ENCODE measurements at regions not wholly inside any gene's neighbourhood (a gene's known extent, or its start where the extent isn't known, plus 50 kb on each side); places are given as distances from the start of the nearest gene placed in this dataset.

DNA sequence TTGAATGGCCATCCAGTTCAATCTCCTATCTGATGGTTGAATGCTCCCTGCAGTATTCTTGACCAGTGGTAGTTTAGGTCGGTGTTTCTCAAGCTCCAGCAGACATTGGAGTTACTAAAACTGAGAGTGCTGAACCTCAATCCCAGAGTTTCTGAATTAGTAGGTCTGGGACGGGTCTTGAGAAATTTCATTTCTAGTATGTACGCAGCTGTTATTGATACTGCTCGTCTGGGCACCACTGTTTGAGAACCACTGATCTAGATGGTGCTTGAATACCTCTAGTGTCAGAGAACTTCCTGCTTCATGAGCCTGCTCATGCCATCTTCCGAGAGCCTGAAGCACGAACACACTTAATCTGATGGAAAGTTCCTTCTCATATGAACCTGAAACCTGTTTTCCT lies 99.4 kb upstream of the CREB5 start:
- no peak overlapping the region for H3K27ac ChIP-seq
- TF ChIP-seq ZFX (IDR thresholded peaks at IDR 0.05): no peak
- TF ChIP-seq, protein P1, sequence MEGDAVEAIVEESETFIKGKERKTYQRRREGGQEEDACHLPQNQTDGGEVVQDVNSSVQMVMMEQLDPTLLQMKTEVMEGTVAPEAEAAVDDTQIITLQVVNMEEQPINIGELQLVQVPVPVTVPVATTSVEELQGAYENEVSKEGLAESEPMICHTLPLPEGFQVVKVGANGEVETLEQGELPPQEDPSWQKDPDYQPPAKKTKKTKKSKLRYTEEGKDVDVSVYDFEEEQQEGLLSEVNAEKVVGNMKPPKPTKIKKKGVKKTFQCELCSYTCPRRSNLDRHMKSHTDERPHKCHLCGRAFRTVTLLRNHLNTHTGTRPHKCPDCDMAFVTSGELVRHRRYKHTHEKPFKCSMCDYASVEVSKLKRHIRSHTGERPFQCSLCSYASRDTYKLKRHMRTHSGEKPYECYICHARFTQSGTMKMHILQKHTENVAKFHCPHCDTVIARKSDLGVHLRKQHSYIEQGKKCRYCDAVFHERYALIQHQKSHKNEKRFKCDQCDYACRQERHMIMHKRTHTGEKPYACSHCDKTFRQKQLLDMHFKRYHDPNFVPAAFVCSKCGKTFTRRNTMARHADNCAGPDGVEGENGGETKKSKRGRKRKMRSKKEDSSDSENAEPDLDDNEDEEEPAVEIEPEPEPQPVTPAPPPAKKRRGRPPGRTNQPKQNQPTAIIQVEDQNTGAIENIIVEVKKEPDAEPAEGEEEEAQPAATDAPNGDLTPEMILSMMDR (conservative IDR thresholded peaks at IDR 0.05): no peak

DNA sequence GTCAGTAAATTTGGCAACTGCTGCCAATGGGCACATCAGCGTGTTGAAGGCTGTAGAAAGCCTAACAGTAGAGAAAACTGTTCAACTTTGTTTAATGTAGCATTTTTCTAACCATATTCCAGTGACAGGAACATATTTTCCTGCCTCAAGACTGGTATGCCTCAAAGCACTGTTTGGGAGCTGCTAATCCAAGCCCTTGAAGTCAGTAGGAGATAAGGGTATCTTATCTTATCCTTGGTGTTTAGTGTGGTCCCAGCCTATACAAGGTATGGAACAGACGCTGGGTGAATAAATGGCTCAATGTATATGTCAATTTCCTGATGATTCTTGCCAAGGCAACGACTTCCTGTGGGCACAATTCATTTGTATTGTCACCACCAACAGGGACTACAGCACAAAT lies 97.5 kb upstream of the CREB5 start:
- TF ChIP-seq, protein P1 (conservative IDR thresholded peaks at IDR 0.05): no peak
- no peak for TF ChIP-seq ZFX (IDR thresholded peaks at IDR 0.05)
- H3K27ac ChIP-seq: no peak overlapping the region

DNA sequence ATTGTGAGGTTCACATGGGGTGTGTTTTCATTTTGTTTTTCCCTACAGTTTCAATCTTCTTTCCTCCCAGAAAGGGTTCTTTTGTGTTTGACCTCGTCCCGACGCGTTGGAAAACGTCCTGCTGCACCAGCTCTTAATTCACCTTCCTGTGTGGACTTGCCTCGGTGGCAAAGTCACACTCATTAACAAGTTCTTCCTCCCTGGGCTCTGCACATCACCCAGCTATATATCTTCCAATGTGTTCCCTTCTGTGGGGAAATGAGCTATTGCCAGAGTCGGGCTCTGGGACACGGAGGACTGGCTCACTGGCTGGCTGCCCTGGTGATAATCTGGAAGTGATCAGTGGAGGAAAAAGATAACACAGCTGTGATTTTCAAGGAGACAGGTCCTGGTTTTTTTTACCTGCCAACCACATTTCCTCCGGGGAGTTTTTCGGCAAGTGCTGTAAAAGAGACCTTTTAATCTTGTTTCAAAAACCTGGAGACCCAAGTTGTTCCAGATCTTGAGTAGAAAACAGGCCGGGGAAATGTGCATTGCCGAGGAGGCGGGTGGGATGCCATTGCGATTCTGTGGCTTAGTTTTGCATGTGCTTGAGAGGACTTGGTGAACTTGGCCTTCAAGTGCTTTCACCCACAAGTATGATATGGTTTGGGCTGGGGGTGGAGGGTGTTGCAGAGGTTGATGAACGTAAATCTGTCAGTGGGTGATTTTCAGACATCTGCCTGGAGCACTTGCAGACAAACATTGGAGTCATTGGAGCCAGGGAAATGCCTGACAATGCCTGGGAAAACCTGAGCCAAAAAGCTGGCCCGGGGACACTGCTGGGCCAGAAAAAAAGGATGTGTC lies 96.5 kb upstream of the CREB5 start:
- TF ChIP-seq, protein P1 (conservative IDR thresholded peaks at IDR 0.05): no peak
- no peak overlapping the region for H3K27ac ChIP-seq

DNA sequence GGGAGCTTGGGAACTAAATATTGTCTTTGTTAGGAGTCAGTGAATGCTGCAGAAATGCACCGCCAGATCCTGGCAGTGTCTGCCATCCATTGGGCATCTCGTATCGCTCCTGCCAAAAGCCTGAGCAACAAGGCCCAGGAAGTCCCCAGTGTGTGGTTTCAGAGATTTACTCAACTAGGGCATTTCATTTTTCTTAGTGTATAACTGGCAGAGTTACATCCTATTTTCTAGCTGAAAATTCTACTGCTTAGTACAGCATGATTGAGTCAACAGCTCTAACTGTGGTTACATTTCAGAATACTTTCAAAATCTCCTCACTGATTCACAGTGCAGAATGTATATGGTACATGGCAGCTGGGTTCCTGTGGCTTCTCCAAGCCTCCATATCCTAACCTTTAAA lies 95.8 kb upstream of the CREB5 start:
- H3K27ac ChIP-seq: no peak overlapping the region
- TF ChIP-seq ZFX (IDR thresholded peaks at IDR 0.05): no peak
- TF ChIP-seq, protein P1 (conservative IDR thresholded peaks at IDR 0.05): no peak

DNA sequence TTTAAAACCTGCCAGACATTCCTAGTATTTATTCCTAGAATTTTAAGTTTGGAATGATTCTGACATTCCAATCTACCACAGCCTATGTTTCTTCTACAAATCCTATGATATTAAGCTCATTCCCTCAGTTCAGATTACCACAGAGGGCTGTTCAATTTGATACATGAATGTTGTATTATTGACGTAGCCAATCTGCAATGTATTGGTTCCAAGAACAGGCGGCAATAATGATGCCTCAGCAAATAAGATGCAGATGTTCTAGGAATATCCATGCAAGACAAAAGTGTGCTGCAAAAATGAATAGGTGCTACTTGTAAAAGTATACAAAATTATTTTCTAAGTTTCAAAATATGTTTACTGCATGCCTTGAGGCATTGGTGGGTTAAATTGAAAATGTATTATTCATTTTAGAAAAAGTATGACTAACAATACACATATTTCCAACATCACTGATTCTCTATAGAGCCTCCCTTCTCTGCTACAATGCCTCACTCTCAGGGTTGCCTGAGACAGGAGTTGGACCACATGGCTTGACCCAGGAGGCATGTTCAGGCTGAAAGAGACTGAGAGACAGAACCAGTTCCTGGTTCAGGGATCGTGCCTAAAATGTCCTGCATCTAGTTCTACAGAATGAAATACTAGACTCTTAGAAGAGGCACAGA lies 94.1 kb upstream of the CREB5 start:
- H3K27ac ChIP-seq: no peak overlapping the region
- TF ChIP-seq ZFX (IDR thresholded peaks at IDR 0.05): no peak
- TF ChIP-seq, protein P1 (conservative IDR thresholded peaks at IDR 0.05): no peak

DNA sequence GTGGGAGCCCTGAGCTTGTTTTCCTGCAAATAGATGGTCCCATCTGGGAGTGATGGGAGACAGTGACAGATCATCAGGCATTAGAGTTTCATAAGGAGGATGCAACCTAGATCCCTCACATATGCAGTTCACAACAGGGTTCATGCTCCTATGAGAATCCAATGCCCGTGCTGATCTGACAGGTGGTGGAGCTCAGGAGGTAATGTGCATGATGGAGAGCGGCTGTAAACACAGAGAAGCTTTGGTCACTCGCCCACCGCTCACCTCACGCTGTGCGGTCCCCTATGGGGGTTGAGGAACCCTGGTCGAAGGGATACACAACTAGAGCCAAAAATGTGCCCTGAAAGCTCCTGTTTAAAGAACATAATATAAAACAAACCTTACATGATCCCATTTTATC lies 88.5 kb upstream of the CREB5 start:
- TF ChIP-seq, protein P1 (conservative IDR thresholded peaks at IDR 0.05): no peak
- no peak for TF ChIP-seq ZFX (IDR thresholded peaks at IDR 0.05)
- no peak overlapping the region for H3K27ac ChIP-seq

DNA sequence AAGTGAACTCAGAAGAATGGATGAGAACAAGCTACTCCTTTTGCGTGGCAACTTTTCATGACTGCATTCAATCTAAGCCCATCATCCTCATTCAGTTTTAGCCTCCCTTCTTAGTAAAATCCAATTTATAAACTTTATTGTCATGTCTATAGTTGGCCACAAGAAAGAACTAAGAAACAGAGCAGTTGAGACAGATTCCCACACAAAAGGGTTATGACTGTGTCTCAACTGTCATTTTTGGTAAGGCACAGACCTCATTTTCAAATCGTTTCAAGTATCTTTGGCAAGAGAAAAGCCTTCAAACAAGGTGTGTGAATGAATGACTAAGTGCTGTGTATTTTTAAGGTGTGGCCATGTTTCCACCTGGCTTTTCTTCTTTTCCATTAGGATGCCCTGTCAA lies 84.2 kb upstream of the CREB5 start:
- TF ChIP-seq, protein P1 (conservative IDR thresholded peaks at IDR 0.05): no peak
- TF ChIP-seq ZFX (IDR thresholded peaks at IDR 0.05): no peak
- no peak overlapping the region for H3K27ac ChIP-seq

All from C4-2B (cell line).